DMS 273 (cell line): ENCODE measurements at regions not wholly inside any gene's neighbourhood (a gene's known extent, or its start where the extent isn't known, plus 50 kb on each side); places are given as distances from the start of the nearest gene placed in this dataset.
A peak's percentile ranks its signal among the peaks of the same experiment; 100 is the strongest.

ENCODE experiments used
- DNase-seq: peaks from one replicate; lab custom pipeline; 2025; ENCODE audit not compliant: unreplicated experiment; lab: John Stamatoyannopoulos, UW

DNA sequence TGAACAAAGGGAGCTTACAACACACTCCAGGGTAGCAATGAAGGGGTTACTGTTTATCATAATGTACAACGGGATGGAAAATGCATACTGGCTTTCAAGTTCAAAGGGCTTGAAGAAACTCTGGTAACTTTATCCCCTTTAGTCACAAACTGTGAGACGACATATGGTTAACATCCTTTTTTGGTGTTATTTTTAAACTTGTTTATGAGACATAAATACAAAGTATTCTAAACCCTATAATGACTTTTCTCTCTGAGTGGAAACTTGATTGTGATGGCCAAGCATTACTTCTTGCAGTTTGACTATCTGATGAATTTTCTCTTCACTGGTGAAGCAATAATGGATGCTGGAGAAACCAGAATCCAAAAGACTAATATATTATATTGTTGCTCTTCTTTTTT lies 62.0 kb upstream of the SEMA3A start:
- DNase-seq, result peak; percentile 41

- DNase-seq, result no peak
These were observed 56.7 kb upstream of the SEMA3A start for GRCh38 chr7:84251277-84251781.

DNA sequence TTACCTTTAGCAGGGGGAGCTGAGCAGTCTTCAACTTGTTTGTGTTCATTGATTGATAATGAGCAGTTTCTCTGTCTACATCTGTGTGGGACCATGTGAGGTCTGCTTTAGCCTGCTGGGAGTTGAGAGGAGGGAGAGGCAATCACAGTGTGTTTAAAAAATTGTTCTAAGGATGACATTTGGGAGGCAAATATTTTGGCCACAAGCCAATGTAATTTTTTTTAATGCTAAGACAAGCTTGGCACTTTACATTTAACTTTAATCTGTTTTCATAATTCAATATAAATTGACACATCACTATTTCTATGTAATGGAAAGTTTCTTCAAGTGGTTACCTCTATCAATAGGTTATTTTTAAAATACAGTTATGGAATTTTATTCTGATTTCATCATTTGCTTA lies 55.9 kb upstream of the SEMA3A start:
- DNase-seq, result peak; percentile 25

- no peak for DNase-seq
These were observed 55.1 kb upstream of the SEMA3A start for GRCh38 chr7:84249656-84250055.

DNA sequence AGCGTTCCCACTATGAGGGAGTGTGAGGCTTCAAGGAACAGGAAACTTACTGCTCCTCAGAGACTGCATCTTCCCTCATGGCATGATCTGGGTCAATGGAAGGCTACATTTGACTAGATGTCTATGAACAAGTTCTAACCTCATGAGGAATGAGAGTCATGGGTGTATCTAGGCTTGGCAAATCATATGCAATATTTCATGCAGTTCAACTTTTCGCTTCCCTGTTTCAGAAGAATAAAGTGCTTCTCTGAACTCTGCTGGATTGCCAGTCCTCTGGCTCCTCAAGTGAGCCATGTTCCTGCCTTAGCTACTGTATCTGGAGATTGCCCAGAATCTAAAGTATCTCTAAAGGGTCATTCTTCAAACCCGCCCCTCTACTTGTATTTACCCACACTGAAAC lies 54.3 kb upstream of the SEMA3A start:
- no peak for DNase-seq

GRCh38 chr7:84248267-84248666 lies 53.7 kb upstream of the SEMA3A start:
- no peak for DNase-seq

GRCh38 chr7:84247591-84247990 lies 53.0 kb upstream of the SEMA3A start:
- peak; percentile 45 for DNase-seq

DNA sequence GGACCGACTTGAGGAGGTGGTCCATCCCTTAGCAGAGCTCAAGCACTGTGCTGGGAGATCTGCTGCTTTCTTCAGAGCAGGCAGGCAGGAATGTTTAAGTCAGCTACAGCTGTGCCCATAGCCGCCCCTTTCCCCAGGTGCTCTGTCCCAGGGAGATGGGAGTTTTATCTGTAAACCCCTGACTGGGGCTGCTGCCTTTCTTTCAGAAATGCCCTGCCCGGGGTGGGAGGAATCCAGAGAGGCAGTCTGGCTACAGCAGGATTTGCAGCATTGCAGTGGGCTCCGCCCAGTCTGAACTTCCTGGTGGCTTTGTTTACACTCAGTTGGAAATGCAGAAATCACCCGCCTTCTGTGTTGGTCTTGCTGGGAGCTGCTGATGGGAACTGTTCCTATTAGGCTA lies 51.2 kb upstream of the SEMA3A start:
- DNase-seq, result no peak
